ENCODE measurements at regions not wholly inside any gene's neighbourhood (a gene's known extent, or its start where the extent isn't known, plus 50 kb on each side); places are given as distances from the start of the nearest gene placed in this dataset.

DNA sequence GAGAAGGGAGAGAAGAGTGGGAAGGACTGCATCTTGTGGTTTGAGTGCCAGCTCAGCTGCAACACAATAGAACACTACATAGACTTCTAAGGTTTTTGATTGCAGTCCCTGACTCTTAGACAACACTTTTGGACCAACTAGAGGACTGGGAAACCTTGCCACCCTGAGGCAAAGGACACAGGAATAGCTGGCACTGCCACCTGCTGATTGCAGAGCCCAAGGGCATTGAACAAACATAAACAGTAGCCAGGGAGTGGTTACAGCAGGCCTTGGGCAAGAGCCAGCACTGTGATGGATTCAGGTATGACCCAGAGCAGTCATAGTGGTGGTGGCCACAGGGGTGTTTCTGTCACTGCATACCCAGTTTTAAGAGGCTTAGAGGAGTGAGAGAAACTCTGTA, 72.5 kb upstream of the CXorf51A start:
- TF ChIP-seq, protein P1, sequence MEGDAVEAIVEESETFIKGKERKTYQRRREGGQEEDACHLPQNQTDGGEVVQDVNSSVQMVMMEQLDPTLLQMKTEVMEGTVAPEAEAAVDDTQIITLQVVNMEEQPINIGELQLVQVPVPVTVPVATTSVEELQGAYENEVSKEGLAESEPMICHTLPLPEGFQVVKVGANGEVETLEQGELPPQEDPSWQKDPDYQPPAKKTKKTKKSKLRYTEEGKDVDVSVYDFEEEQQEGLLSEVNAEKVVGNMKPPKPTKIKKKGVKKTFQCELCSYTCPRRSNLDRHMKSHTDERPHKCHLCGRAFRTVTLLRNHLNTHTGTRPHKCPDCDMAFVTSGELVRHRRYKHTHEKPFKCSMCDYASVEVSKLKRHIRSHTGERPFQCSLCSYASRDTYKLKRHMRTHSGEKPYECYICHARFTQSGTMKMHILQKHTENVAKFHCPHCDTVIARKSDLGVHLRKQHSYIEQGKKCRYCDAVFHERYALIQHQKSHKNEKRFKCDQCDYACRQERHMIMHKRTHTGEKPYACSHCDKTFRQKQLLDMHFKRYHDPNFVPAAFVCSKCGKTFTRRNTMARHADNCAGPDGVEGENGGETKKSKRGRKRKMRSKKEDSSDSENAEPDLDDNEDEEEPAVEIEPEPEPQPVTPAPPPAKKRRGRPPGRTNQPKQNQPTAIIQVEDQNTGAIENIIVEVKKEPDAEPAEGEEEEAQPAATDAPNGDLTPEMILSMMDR (tag by site-specific recombination; IDR thresholded peaks at IDR 0.05) = no peak
- TF ChIP-seq, protein P2, sequence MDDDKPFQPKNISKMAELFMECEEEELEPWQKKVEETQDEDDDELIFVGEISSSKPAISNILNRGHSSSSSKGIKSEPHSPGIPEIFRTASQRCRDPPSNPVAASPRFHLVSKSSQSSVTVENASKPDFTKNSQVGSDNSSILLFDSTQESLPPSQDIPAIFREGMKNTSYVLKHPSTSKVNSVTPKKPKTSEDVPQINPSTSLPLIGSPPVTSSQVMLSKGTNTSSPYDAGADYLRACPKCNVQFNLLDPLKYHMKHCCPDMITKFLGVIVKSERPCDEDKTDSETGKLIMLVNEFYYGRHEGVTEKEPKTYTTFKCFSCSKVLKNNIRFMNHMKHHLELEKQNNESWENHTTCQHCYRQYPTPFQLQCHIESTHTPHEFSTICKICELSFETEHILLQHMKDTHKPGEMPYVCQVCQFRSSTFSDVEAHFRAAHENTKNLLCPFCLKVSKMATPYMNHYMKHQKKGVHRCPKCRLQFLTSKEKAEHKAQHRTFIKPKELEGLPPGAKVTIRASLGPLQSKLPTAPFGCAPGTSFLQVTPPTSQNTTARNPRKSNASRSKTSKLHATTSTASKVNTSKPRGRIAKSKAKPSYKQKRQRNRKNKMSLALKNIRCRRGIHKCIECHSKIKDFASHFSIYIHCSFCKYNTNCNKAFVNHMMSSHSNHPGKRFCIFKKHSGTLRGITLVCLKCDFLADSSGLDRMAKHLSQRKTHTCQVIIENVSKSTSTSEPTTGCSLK (tag by site-specific recombination; IDR thresholded peaks at IDR 0.05) = no peak
- TF ChIP-seq ZNF521 (tag by site-specific recombination; IDR thresholded peaks at IDR 0.05) = no peak
- TF ChIP-seq YY1 (tag by site-specific recombination; IDR thresholded peaks at IDR 0.05) = no peak
- TF ChIP-seq ZNF792 (tag by site-specific recombination; IDR thresholded peaks at IDR 0.05) = no peak
- no peak for TF ChIP-seq ZNF239 (tag by site-specific recombination; IDR thresholded peaks at IDR 0.05)
- no peak for TF ChIP-seq ZBTB1 (tag by site-specific recombination; IDR thresholded peaks at IDR 0.05)
- TF ChIP-seq BCL11B (tag by site-specific recombination; IDR thresholded peaks at IDR 0.05; ENCODE audit: low read depth) = no peak
- TF ChIP-seq ZNF274 (IDR thresholded peaks at IDR 0.05; ENCODE audit: low read length) = no peak
- TF ChIP-seq ZNF274 (tag by site-specific recombination; IDR thresholded peaks at IDR 0.05; ENCODE audit: borderline replicate concordance) = no peak
- TF ChIP-seq ZNF571 (tag by site-specific recombination; IDR thresholded peaks at IDR 0.05) = no peak
- TF ChIP-seq, protein P3, sequence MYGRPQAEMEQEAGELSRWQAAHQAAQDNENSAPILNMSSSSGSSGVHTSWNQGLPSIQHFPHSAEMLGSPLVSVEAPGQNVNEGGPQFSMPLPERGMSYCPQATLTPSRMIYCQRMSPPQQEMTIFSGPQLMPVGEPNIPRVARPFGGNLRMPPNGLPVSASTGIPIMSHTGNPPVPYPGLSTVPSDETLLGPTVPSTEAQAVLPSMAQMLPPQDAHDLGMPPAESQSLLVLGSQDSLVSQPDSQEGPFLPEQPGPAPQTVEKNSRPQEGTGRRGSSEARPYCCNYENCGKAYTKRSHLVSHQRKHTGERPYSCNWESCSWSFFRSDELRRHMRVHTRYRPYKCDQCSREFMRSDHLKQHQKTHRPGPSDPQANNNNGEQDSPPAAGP (tag by site-specific recombination; IDR thresholded peaks at IDR 0.05) = no peak
- TF ChIP-seq, protein P4, sequence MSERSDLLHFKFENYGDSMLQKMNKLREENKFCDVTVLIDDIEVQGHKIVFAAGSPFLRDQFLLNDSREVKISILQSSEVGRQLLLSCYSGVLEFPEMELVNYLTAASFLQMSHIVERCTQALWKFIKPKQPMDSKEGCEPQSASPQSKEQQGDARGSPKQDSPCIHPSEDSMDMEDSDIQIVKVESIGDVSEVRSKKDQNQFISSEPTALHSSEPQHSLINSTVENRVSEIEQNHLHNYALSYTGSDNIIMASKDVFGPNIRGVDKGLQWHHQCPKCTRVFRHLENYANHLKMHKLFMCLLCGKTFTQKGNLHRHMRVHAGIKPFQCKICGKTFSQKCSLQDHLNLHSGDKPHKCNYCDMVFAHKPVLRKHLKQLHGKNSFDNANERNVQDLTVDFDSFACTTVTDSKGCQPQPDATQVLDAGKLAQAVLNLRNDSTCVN (tag by site-specific recombination; optimal IDR thresholded peaks at IDR 0.05) = no peak
- TF ChIP-seq, protein P5, sequence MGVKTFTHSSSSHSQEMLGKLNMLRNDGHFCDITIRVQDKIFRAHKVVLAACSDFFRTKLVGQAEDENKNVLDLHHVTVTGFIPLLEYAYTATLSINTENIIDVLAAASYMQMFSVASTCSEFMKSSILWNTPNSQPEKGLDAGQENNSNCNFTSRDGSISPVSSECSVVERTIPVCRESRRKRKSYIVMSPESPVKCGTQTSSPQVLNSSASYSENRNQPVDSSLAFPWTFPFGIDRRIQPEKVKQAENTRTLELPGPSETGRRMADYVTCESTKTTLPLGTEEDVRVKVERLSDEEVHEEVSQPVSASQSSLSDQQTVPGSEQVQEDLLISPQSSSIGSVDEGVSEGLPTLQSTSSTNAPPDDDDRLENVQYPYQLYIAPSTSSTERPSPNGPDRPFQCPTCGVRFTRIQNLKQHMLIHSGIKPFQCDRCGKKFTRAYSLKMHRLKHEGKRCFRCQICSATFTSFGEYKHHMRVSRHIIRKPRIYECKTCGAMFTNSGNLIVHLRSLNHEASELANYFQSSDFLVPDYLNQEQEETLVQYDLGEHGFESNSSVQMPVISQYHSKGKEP (tag by site-specific recombination; IDR thresholded peaks at IDR 0.05) = no peak

Measured in HEK293 (cell line).